ENCODE measurements at regions not wholly inside any gene's neighbourhood (a gene's known extent, or its start where the extent isn't known, plus 50 kb on each side); places are given as distances from the start of the nearest gene placed in this dataset.

DNA sequence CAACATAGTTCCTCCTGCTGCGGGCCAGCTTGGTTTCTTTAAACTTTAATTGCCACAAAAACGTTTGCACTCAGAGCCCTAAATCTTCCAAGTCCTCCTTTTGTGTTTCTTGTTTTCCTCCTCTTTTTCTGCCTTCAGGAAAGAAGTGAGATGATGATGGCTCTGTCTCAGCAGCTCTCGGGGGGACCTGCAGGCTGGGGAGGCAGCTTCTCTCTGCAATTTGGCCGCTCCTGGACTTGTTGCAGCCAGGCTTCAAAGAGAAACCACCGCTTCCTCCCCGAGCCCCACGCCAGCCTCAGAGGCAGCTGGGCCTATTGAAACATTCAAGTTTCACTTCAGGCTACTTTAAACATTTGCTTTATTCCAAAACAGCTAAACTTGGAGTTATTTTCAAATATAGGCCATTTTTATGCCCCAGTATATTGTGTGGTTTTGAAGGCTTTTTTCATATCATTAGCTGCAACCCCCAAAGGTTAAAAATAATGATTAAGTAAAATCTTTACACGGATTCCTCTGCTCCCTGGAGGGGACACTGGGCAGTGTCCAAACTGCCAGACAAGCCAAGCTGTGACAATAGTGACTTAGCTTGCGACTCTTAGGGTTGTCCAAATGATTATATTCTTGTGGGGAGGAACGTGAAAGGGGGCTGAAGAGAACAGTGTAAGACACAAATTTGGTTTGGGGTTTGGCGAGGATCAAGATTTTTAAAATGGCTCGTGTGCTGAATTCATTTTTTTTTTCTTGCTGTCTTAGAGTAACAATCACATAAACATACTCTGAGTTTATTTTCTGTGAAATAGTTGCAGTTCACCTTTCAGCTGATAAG, 330.8 kb downstream of the DLEU7 start:
- Mint-ChIP-seq H3K4me1 (peaks cover 5% of the 10 kb centered on the region), H3K27me3 (no peaks in the 10 kb centered on the region), H3K9me3 (peaks cover 2% of the 10 kb centered on the region), H3K4me3 (no peak overlapping the region), H3K27ac (no peak overlapping the region), H3K36me3 (peaks cover 2% of the 10 kb centered on the region)
- peak; percentile 87 for ATAC-seq (ENCODE audit: low read depth)
- DNase-seq, result peak; percentile 66
- POLR2A ChIA-PET, result interaction anchor here (0.5 to 2.5 kb wide), 14 partner anchors 12 to 721 kb away, joined by 3 to 9 read pairs (median 3); partner anchors contain the start of gene RNASEH2B

DNA sequence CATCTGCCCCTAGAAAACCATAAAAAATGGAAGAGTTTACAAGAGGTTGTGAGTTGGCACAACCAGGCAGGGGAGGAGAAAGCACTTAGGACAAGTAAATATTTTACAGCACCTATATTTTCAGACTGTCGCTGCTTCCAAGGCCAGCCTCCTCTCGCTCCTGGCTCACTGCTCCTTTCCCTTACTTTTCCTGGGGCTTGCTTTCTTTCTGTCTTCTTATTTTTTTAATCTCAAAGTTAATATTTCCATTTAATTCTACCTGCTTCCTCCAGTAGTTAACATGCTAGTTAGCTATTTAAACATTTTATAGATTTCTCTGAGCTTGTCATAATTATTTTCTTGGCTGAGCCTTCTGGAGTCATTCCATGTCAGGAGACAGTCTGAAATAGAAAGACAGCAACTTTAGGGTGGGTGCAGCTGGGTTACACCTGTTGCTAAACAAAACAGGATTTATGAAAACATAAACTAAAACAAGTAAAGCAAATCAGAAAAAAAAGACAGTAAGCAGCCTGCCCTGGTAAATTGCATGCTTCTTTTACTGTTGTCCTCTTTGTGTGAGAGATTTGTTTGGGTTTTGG, 330.1 kb downstream of the DLEU7 start:
- H3K27ac Mint-ChIP-seq, result no peak overlapping the region

GRCh38 chr13:50514249-50514648, 329.2 kb downstream of the DLEU7 start:
- peaks cover 1% of the 10 kb centered on the region for H3K9me3 Mint-ChIP-seq
- H3K4me1 Mint-ChIP-seq, result peaks cover 8% of the 10 kb centered on the region
- no peaks in the 10 kb centered on the region for H3K27me3 Mint-ChIP-seq
- H3K27ac Mint-ChIP-seq, result no peak overlapping the region
- DNase-seq (no peak), ATAC-seq (ENCODE audit: low read depth) (no peak)
- no peak overlapping the region for H3K4me3 Mint-ChIP-seq
- peaks cover 1% of the 10 kb centered on the region for H3K36me3 Mint-ChIP-seq
- POLR2A ChIA-PET, result no interaction called here

More for the DNA sequence above, 330.1 kb downstream of the DLEU7 start:
- Mint-ChIP-seq H3K4me1 (peaks cover 5% of the 10 kb centered on the region), H3K9me3 (peaks cover 1% of the 10 kb centered on the region), H3K4me3 (no peak overlapping the region), H3K36me3 (peaks cover 1% of the 10 kb centered on the region), H3K27me3 (no peaks in the 10 kb centered on the region)
- POLR2A ChIA-PET, result interaction anchor here (0.7 to 2.5 kb wide), 5 partner anchors 16 to 516 kb away, joined by 3 to 9 read pairs (median 3); no protein-coding TSS in a partner anchor
- ATAC-seq (ENCODE audit: low read depth) (no peak), DNase-seq (no peak)

DNA sequence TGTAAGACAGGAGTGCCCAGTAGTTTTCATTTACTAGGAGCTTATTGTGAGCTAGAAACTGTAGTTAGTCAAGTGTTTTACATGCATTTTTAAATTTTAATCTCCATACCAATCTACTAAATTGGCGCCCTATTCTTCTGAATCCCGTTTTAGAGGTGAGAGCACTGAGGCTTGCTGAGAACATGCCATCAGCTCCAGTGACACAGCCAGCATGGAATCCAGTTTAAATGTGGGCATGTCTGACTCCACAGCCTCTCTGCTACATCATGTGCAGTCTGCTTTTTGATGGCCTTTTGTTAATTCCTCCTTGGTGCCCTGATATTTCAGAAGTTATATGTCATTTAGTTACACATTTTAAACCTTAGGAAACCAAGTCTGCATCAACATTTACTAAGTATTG, 325.4 kb downstream of the DLEU7 start:
- DNase-seq, result no peak
- H3K9me3 Mint-ChIP-seq, result no peaks in the 10 kb centered on the region
- no peak for ATAC-seq (ENCODE audit: low read depth)
- H3K27ac Mint-ChIP-seq, result no peak overlapping the region
- no peaks in the 10 kb centered on the region for H3K36me3 Mint-ChIP-seq
- POLR2A ChIA-PET, result no interaction called here
- H3K27me3 Mint-ChIP-seq, result peaks cover 5% of the 10 kb centered on the region
- H3K4me1 Mint-ChIP-seq, result peaks cover 9% of the 10 kb centered on the region
- no peak overlapping the region for H3K4me3 Mint-ChIP-seq

DNA sequence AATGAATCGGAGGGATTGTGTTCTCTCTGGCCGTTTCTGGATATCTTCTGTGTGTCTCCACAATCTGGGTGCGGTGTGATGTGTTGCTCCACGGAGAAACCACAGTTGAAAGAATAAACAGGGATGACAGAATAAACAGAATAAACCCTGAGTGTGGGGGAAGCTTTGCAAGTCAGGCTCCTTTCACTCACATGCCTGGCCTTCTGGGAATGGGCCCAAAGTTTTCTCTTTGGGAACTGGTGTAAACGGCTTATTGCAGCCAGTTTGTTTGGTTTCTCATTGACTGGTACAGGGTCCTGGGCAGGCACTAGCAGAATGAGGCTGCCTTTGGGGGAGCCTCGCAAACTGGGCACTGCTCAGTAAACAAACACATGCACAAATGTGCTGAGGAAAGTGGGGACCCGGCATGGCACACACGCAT, 324.7 kb downstream of the DLEU7 start:
- no peak for DNase-seq
- H3K27ac Mint-ChIP-seq, result no peak overlapping the region
- POLR2A ChIA-PET, result no interaction called here

GRCh38 chr13:50519866-50520265, 323.6 kb downstream of the DLEU7 start:
- POLR2A ChIA-PET, result no interaction called here
- Mint-ChIP-seq H3K27ac (no peak overlapping the region), H3K27me3 (peaks cover 5% of the 10 kb centered on the region), H3K9me3 (no peaks in the 10 kb centered on the region), H3K36me3 (no peaks in the 10 kb centered on the region), H3K4me1 (peaks cover 9% of the 10 kb centered on the region), H3K4me3 (no peak overlapping the region)
- no peak for ATAC-seq (ENCODE audit: low read depth)
- no peak for DNase-seq

More for the DNA sequence above, 324.7 kb downstream of the DLEU7 start:
- H3K4me3 Mint-ChIP-seq, result no peak overlapping the region
- peaks cover 9% of the 10 kb centered on the region for H3K4me1 Mint-ChIP-seq
- no peak for ATAC-seq (ENCODE audit: low read depth)
- no peaks in the 10 kb centered on the region for H3K36me3 Mint-ChIP-seq
- no peaks in the 10 kb centered on the region for H3K9me3 Mint-ChIP-seq
- H3K27me3 Mint-ChIP-seq, result peaks cover 5% of the 10 kb centered on the region

- no peaks in the 10 kb centered on the region for H3K9me3 Mint-ChIP-seq
- H3K27me3 Mint-ChIP-seq, result peaks cover 7% of the 10 kb centered on the region
- no peaks in the 10 kb centered on the region for H3K36me3 Mint-ChIP-seq
- no peak overlapping the region for H3K27ac Mint-ChIP-seq
- POLR2A ChIA-PET, result no interaction called here
- H3K4me3 Mint-ChIP-seq, result no peak overlapping the region
- peaks cover 12% of the 10 kb centered on the region for H3K4me1 Mint-ChIP-seq
- ATAC-seq (ENCODE audit: low read depth), result no peak
- no peak for DNase-seq
Observed at GRCh38 chr13:50521006-50521830, 322.3 kb downstream of the DLEU7 start.

- Mint-ChIP-seq H3K4me1 (peaks cover 17% of the 10 kb centered on the region), H3K4me3 (no peak overlapping the region), H3K36me3 (no peaks in the 10 kb centered on the region), H3K27ac (no peak overlapping the region), H3K9me3 (no peaks in the 10 kb centered on the region), H3K27me3 (peaks cover 9% of the 10 kb centered on the region)
- ATAC-seq (ENCODE audit: low read depth) (no peak), DNase-seq (no peak)
- POLR2A ChIA-PET, result no interaction called here
Observed at GRCh38 chr13:50521831-50522149, 321.7 kb downstream of the DLEU7 start.

DNA sequence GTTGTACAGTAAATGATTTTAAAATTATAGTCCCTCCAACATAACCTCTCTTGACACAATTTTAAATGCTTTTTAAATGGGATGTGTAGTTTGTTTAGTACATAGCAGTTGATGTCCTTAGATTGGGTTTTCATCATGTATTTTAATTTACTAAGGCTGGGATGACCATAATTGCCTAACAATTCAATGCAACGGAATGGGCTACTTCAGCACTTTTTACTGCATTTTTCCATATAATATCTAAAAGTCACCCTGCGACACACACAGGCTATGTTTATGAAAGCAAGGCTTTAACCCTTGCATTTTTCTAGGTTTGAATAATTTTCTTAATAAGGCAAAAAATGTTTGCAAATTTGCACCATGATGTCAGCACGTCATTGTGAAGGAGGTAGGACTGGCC, 321.0 kb downstream of the DLEU7 start:
- H3K36me3 Mint-ChIP-seq, result no peaks in the 10 kb centered on the region
- no peaks in the 10 kb centered on the region for H3K9me3 Mint-ChIP-seq
- H3K4me3 Mint-ChIP-seq, result no peak overlapping the region
- ATAC-seq (ENCODE audit: low read depth) (no peak), DNase-seq (no peak)
- peaks cover 22% of the 10 kb centered on the region for H3K4me1 Mint-ChIP-seq
- peaks cover 9% of the 10 kb centered on the region for H3K27me3 Mint-ChIP-seq
- H3K27ac Mint-ChIP-seq, result no peak overlapping the region
- POLR2A ChIA-PET, result no interaction called here

GRCh38 chr13:50523307-50523706, 320.2 kb downstream of the DLEU7 start:
- Mint-ChIP-seq H3K36me3 (no peaks in the 10 kb centered on the region), H3K27ac (no peak overlapping the region), H3K27me3 (peaks cover 9% of the 10 kb centered on the region), H3K9me3 (no peaks in the 10 kb centered on the region), H3K4me3 (no peak overlapping the region), H3K4me1 (peaks cover 27% of the 10 kb centered on the region)
- POLR2A ChIA-PET, result no interaction called here
- no peak for DNase-seq
- ATAC-seq (ENCODE audit: low read depth), result no peak

DNA sequence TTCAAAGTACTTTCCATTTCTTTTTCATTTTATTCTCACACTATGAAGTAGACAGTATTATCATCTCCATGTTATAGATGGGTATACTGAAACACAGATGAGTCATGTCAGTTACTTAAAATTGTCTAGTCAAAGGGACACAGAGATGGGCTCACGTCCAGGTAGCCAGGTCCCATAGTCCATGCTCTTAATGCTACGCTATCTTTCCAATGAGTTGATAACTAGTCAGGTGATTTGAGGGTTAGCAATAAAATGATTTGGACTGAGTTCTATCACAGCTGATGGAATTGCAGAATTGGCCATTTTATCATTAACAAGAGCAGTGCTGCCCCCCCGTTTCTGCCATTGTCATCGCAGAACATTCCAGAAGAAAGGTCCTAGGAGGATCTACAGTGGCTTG, 318.9 kb downstream of the DLEU7 start:
- DNase-seq, result no peak
- Mint-ChIP-seq H3K9me3 (no peaks in the 10 kb centered on the region), H3K4me3 (no peak overlapping the region), H3K36me3 (no peaks in the 10 kb centered on the region), H3K4me1 (peaks cover 28% of the 10 kb centered on the region), H3K27ac (no peak overlapping the region), H3K27me3 (peaks cover 9% of the 10 kb centered on the region)
- POLR2A ChIA-PET, result interaction anchor here (1.3 kb wide), 1 partner anchor 12 kb away, joined by 3 read pairs; no protein-coding TSS in a partner anchor
- ATAC-seq (ENCODE audit: low read depth), result no peak

DNA sequence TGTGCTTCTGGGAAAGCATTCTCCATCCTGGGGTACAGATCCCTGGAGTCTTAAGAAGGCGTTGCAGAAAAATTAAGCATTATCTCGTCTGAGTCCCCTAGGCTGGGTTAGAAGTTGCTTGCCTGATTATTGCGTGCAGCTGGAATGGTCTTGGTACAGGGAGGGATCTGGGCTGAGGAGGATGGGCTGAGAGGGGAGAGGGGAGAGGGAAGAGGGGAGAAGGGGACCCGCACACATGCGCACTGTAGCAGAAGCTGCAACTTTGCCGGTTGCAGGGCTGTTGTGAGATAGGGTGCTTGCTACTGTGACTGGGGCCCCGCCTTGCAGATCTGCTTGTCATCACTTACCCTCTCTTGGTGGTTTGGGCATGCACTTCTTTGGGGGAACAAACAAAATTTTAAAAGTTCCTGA, 316.8 kb downstream of the DLEU7 start:
- no peak for ATAC-seq (ENCODE audit: low read depth)
- Mint-ChIP-seq H3K36me3 (no peaks in the 10 kb centered on the region), H3K27me3 (peaks cover 3% of the 10 kb centered on the region), H3K4me3 (no peak overlapping the region), H3K4me1 (peaks cover 30% of the 10 kb centered on the region), H3K9me3 (no peaks in the 10 kb centered on the region), H3K27ac (peak overlapping the region; percentile 32)
- POLR2A ChIA-PET, result interaction anchor here (0.9 kb wide), 1 partner anchor 14 kb away, joined by 4 read pairs; no protein-coding TSS in a partner anchor
- DNase-seq, result no peak

GRCh38 chr13:50527188-50527587, 316.3 kb downstream of the DLEU7 start:
- ATAC-seq (ENCODE audit: low read depth) (no peak), DNase-seq (no peak)
- Mint-ChIP-seq H3K4me1 (peaks cover 30% of the 10 kb centered on the region), H3K9me3 (no peaks in the 10 kb centered on the region), H3K4me3 (no peak overlapping the region), H3K27me3 (peaks cover 6% of the 10 kb centered on the region), H3K36me3 (no peaks in the 10 kb centered on the region), H3K27ac (no peak overlapping the region)
- POLR2A ChIA-PET, result no interaction called here
